ENCODE measurements at regions not wholly inside any gene's neighbourhood (a gene's known extent, or its start where the extent isn't known, plus 50 kb on each side); places are given as distances from the start of the nearest gene placed in this dataset.

DNA sequence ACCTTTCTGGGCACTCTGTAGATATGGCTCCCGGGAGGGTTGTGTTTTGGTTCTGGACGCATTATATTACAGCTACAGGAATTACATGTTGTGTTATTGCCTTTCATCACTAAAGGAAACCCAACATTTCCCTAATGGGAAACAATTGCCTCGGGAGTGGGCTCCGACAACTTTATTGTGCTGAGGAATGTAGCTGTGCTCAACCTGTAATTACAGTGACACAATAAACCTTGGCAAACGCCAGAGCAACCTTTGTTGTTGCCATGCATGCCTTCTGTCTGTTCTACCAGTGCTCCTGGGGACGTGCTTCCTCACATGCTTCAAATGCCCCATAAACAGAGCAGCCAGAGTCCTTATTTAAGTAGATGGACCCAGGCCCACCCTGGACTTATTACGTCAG is 182.4 kb downstream of the DIRAS2 start:
- TF ChIP-seq, protein P1, sequence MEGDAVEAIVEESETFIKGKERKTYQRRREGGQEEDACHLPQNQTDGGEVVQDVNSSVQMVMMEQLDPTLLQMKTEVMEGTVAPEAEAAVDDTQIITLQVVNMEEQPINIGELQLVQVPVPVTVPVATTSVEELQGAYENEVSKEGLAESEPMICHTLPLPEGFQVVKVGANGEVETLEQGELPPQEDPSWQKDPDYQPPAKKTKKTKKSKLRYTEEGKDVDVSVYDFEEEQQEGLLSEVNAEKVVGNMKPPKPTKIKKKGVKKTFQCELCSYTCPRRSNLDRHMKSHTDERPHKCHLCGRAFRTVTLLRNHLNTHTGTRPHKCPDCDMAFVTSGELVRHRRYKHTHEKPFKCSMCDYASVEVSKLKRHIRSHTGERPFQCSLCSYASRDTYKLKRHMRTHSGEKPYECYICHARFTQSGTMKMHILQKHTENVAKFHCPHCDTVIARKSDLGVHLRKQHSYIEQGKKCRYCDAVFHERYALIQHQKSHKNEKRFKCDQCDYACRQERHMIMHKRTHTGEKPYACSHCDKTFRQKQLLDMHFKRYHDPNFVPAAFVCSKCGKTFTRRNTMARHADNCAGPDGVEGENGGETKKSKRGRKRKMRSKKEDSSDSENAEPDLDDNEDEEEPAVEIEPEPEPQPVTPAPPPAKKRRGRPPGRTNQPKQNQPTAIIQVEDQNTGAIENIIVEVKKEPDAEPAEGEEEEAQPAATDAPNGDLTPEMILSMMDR (IDR thresholded peaks at IDR 0.05): no peak
- no peak for TF ChIP-seq POLR2A (IDR thresholded peaks at IDR 0.05)
